ENCODE measurements at regions not wholly inside any gene's neighbourhood (a gene's known extent, or its start where the extent isn't known, plus 50 kb on each side); places are given as distances from the start of the nearest gene placed in this dataset.

DNA sequence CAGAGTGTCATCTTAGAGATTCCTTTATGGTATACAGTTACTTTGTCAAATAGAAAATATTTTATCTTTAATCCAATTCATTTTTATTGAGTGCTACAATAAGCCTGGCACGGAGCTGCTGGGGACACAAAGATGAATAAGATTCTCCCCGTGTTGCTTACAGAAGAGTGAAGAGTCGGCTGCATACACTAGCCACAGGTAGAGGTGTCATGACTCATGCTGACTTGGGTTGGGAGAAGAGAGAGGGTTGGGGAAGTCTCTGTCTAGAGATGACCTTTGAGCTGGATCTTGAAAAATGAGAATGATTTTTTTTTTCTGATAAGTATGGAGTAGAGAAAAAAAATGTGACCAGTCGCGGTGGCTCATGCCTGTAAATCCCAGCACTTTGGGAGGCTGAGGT is 289.9 kb upstream of the CELF2 start:
- Histone ChIP-seq H3K9ac (ENCODE audit: low read length) (no peak overlapping the region), H3K9me3 (ENCODE audit: insufficient read depth, low read length) (no peaks in the 10 kb centered on the region), H4K20me1 (ENCODE audit: low read depth, low read length) (no peaks in the 10 kb centered on the region), H3K27ac (ENCODE audit: low read depth, low read length) (no peak overlapping the region), H3K27me3 (ENCODE audit: low read length) (no peaks in the 10 kb centered on the region), H3K4me2 (ENCODE audit: low read depth, low read length, poor library complexity, severe bottlenecking) (no peak overlapping the region), H3F3A (ENCODE audit: insufficient read depth) (no peaks in the 10 kb centered on the region), H3K9me2 (replicated peaks; ENCODE audit: insufficient read depth, low read length) (no peaks in the 10 kb centered on the region), H3K79me2 (ENCODE audit: insufficient read depth, low read length) (no peaks in the 10 kb centered on the region), H3K4me3 (ENCODE audit: insufficient read depth, low read length, poor library complexity, severe bottlenecking) (no peak overlapping the region), H3K36me3 (ENCODE audit: low read length) (no peaks in the 10 kb centered on the region), H2AFZ (ENCODE audit: low read depth, low read length, severe bottlenecking) (no peak overlapping the region)
- no peak for TF ChIP-seq EZH2phosphoT487 (conservative IDR thresholded peaks at IDR 0.05; ENCODE audit: low read length)
- TF ChIP-seq, protein P1, sequence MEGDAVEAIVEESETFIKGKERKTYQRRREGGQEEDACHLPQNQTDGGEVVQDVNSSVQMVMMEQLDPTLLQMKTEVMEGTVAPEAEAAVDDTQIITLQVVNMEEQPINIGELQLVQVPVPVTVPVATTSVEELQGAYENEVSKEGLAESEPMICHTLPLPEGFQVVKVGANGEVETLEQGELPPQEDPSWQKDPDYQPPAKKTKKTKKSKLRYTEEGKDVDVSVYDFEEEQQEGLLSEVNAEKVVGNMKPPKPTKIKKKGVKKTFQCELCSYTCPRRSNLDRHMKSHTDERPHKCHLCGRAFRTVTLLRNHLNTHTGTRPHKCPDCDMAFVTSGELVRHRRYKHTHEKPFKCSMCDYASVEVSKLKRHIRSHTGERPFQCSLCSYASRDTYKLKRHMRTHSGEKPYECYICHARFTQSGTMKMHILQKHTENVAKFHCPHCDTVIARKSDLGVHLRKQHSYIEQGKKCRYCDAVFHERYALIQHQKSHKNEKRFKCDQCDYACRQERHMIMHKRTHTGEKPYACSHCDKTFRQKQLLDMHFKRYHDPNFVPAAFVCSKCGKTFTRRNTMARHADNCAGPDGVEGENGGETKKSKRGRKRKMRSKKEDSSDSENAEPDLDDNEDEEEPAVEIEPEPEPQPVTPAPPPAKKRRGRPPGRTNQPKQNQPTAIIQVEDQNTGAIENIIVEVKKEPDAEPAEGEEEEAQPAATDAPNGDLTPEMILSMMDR (IDR thresholded peaks at IDR 0.05; ENCODE audit: insufficient read depth, low read length, poor library complexity, severe bottlenecking), result no peak

DNA sequence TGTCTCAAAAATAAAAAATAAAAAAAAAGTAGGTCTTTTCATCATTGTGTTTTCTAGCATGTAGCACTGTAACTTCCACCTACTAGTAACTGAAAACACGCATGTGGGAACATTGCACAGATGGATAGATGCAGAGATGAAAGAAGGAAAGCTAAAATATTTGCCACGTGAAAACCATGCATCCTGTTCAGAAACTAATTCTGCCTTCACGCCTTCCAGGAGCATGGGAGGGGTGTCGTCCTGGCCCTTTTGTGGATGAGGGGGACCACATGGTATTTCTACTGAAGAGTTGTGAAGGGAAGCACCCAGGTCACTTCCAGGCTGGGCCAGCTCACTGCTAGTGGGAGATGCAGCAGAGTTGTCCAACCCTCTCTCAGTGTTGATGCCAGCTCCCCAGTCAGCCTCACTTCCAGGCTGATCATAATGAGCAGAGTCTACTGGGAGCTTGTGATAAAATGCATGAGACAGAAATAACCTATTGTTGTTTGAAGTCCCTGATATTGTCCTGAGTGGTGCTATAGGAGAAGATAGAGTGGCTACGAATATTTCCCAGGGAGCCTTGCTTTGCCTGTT is 287.1 kb upstream of the CELF2 start:
- H3K4me3 ChIP-seq (ENCODE audit: insufficient read depth, low read length, poor library complexity, severe bottlenecking), result no peak overlapping the region
- no peaks in the 10 kb centered on the region for H3F3A ChIP-seq (ENCODE audit: insufficient read depth)
- no peak overlapping the region for H3K4me2 ChIP-seq (ENCODE audit: low read depth, low read length, poor library complexity, severe bottlenecking)
- no peaks in the 10 kb centered on the region for H4K20me1 ChIP-seq (ENCODE audit: low read depth, low read length)
- H3K9me2 ChIP-seq (replicated peaks; ENCODE audit: insufficient read depth, low read length), result no peaks in the 10 kb centered on the region; the same call in 1 of the 2 replicates
- no peak overlapping the region for H3K9ac ChIP-seq (ENCODE audit: low read length)
- TF ChIP-seq, protein P1 (IDR thresholded peaks at IDR 0.05; ENCODE audit: insufficient read depth, low read length, poor library complexity, severe bottlenecking), result no peak
- no peak for TF ChIP-seq EZH2phosphoT487 (conservative IDR thresholded peaks at IDR 0.05; ENCODE audit: low read length)
- no peaks in the 10 kb centered on the region for H3K9me3 ChIP-seq (ENCODE audit: insufficient read depth, low read length)
- no peak overlapping the region for H2AFZ ChIP-seq (ENCODE audit: low read depth, low read length, severe bottlenecking)
- no peaks in the 10 kb centered on the region for H3K36me3 ChIP-seq (ENCODE audit: low read length)
- H3K27me3 ChIP-seq (ENCODE audit: low read length), result no peaks in the 10 kb centered on the region
- H3K27ac ChIP-seq (ENCODE audit: low read depth, low read length), result no peak overlapping the region
- no peaks in the 10 kb centered on the region for H3K79me2 ChIP-seq (ENCODE audit: insufficient read depth, low read length)

DNA sequence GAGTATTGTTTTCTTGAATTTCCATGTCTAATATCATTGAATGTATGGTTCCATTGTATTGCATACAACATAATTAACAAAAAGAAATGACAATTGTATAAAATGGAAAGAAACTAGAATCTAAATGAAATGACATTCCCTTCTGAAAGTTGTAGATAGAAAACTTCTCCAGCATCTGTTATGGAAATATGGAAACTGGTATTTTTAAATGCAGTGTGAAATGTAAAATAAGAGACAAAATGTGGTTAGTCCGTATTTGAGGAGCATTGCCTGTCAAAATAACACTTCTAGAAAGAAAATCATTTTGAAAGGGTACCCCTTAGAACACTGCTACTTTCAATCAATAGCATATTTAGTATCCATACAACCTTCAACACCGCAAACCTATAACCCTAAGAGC is 286.3 kb upstream of the CELF2 start:
- H3K4me2 ChIP-seq (ENCODE audit: low read depth, low read length, poor library complexity, severe bottlenecking), result no peak overlapping the region
- TF ChIP-seq EZH2phosphoT487 (conservative IDR thresholded peaks at IDR 0.05; ENCODE audit: low read length), result no peak
- TF ChIP-seq, protein P1 (IDR thresholded peaks at IDR 0.05; ENCODE audit: insufficient read depth, low read length, poor library complexity, severe bottlenecking), result no peak
- no peak overlapping the region for H3K4me3 ChIP-seq (ENCODE audit: insufficient read depth, low read length, poor library complexity, severe bottlenecking)
- no peaks in the 10 kb centered on the region for H3K9me3 ChIP-seq (ENCODE audit: insufficient read depth, low read length)
- H3K27me3 ChIP-seq (ENCODE audit: low read length), result no peaks in the 10 kb centered on the region
- no peak overlapping the region for H3K9ac ChIP-seq (ENCODE audit: low read length)
- no peak overlapping the region for H3K27ac ChIP-seq (ENCODE audit: low read depth, low read length)
- no peaks in the 10 kb centered on the region; the same call in 1 of the 2 replicates for H3K9me2 ChIP-seq (replicated peaks; ENCODE audit: insufficient read depth, low read length)
- H2AFZ ChIP-seq (ENCODE audit: low read depth, low read length, severe bottlenecking), result no peak overlapping the region
- H3K36me3 ChIP-seq (ENCODE audit: low read length), result no peaks in the 10 kb centered on the region
- no peaks in the 10 kb centered on the region for H3K79me2 ChIP-seq (ENCODE audit: insufficient read depth, low read length)
- H3F3A ChIP-seq (ENCODE audit: insufficient read depth), result no peaks in the 10 kb centered on the region
- H4K20me1 ChIP-seq (ENCODE audit: low read depth, low read length), result no peaks in the 10 kb centered on the region
